K562 (cell line): ENCODE measurements at regions not wholly inside any gene's neighbourhood (a gene's known extent, or its start where the extent isn't known, plus 50 kb on each side); places are given as distances from the start of the nearest gene placed in this dataset.

Source experiments
- ATAC-seq: fragments of 200-7000 bp; cut with Tn5 transposase; 3 replicates; pipeline ENCODE4 v1.9.1; 2020; ENCODE audit warnings: moderate library complexity
- BruUV-seq: library from RNA; stranded (reverse); fragments of 400-500 nt; replicated peaks from 2 replicates; lab custom pipeline; 2021; lab: Mats Ljungman, UMichigan
- CTCF ChIA-PET: fragments of 300-600 bp; formaldehyde crosslinking; extraction: SDS; loops from one replicate; lab custom pipeline; 2021; ENCODE audit warnings: low intra/inter-chr PET ratio; lab: Yijun Ruan, JAX
- POLR2A ChIA-PET: fragments of 300-600, 350-650 bp; sonication (Branson Sonifier 250); formaldehyde crosslinking; extraction: SDS; loops from one replicate; lab custom pipeline; 2021; ENCODE audit warnings: antibody characterized with exemption, inconsistent platforms; lab: Yijun Ruan, JAX
- DNase-seq, 4 experiments: peaks; one replicate each; pipeline versions ENCODE4 v3.0.0 to v3.0.0-alpha.2; 2011 to 2018; ENCODE audit warnings: low spot score in 3 of 4, mixed read lengths in 3 of 4; ENCODE audit errors: extremely low read depth in 1 of 4
- FAIRE-seq: peaks from 2 replicates; lab custom pipeline; 2011; peaks lifted over from hg19 to GRCh38; lab: Jason Lieb, UNC
- H2AFZ ChIP-seq: 2 replicates; pipeline ENCODE4 v1.6.0; 2011; ENCODE audit warnings: low read depth, low read length, control low read depth, inconsistent platforms
- H3K27ac ChIP-seq: fragments of 200-600 bp; 3 replicates; pipeline ENCODE4 v1.8.0; 2011; ENCODE audit warnings: low read depth, mild to moderate bottlenecking, control low read depth, inconsistent platforms, low read length, moderate library complexity, mixed read lengths; ENCODE audit errors: extremely low read depth
- H3K27me3 ChIP-seq, 2 experiments: fragments of 300-600 bp in 1 of 2; 2 replicates in 1 of 2; 3 replicates in 1 of 2; pipeline versions ENCODE4 v1.6.0 to v1.8.0; 2011; ENCODE audit warnings: inconsistent platforms in 2 of 2, low read length in 2 of 2, mild to moderate bottlenecking in 1 of 2, mixed read lengths in 1 of 2, moderate library complexity in 1 of 2; ENCODE audit not compliant: control insufficient read depth in 2 of 2, insufficient read depth in 2 of 2
- H3K36me3 ChIP-seq: fragments of 300-600 bp; 3 replicates; pipeline ENCODE4 v1.8.0; 2011; ENCODE audit warnings: mild to moderate bottlenecking, low read length, inconsistent platforms; ENCODE audit not compliant: control insufficient read depth, insufficient read depth
- H3K4me1 ChIP-seq, 2 experiments: fragments of 200-600 bp in 1 of 2; replicated peaks in 1 of 2; 2 replicates in 1 of 2; 3 replicates in 1 of 2; pipeline versions ENCODE4 v1.5.1 to v1.8.0; 2011; ENCODE audit warnings: inconsistent platforms in 2 of 2, low read length in 2 of 2, mild to moderate bottlenecking in 1 of 2, mixed read lengths in 1 of 2, moderate library complexity in 1 of 2; ENCODE audit not compliant: control insufficient read depth in 2 of 2, insufficient read depth in 2 of 2
- H3K4me2 ChIP-seq: 2 replicates; pipeline ENCODE4 v1.6.1; 2011; ENCODE audit warnings: low read length, control low read depth, inconsistent platforms, mixed read lengths; ENCODE audit not compliant: insufficient read depth
- H3K4me3 ChIP-seq: fragments of 200-600 bp; sonication (generic), shearing (Covaris generic); 2 replicates; pipeline ENCODE4 v1.5.1; 2016; ENCODE audit warnings: control low read depth, inconsistent platforms
- H3K79me2 ChIP-seq: fragments of 200-600 bp; 3 replicates; pipeline ENCODE4 v1.8.0; 2011; ENCODE audit warnings: low read length, inconsistent platforms; ENCODE audit not compliant: control insufficient read depth, insufficient read depth
- H3K9ac ChIP-seq, 2 experiments: 2 replicates each; pipeline versions ENCODE4 v1.6.0 to v1.6.1; 2011; ENCODE audit warnings: low read depth in 2 of 2, low read length in 2 of 2, control low read depth in 1 of 2, inconsistent platforms in 1 of 2, mild to moderate bottlenecking in 1 of 2, mixed read lengths in 1 of 2; ENCODE audit not compliant: insufficient read depth in 1 of 2
- H3K9me1 ChIP-seq: one replicate; pipeline ENCODE4 v1.6.0; 2011; ENCODE audit warnings: inconsistent platforms, mild to moderate bottlenecking, low read length, moderate library complexity; ENCODE audit not compliant: control insufficient read depth, insufficient read depth
- H3K9me3 ChIP-seq: replicated peaks from 2 replicates; pipeline ENCODE4 v1.5.1; 2011; ENCODE audit warnings: low read depth, low read length, inconsistent platforms; ENCODE audit not compliant: control insufficient read depth, insufficient read depth
- H4K20me1 ChIP-seq: replicated peaks from 2 replicates; pipeline ENCODE4 v1.6.1; 2011; ENCODE audit warnings: low read length, inconsistent platforms, mixed read lengths; ENCODE audit not compliant: control insufficient read depth, insufficient read depth
- BRD4 ChIP-seq: fragments of 200-600 bp; sonication (generic); IDR thresholded peaks from 2 replicates; pipeline ENCODE4 v1.6.1; 2017; ENCODE audit warnings: inconsistent platforms
- GABPB1 ChIP-seq: sonication (generic); formaldehyde crosslinking; IDR thresholded peaks from 2 replicates; pipeline ENCODE4 v1.8.0; 2022; ENCODE audit warnings: mild to moderate bottlenecking, missing genetic modification reagents
- NFE2 ChIP-seq: IDR thresholded peaks from 2 replicates; pipeline ENCODE4 v1.6.1; 2014; ENCODE audit warnings: antibody characterized with exemption, low read depth
- POLR2A ChIP-seq: fragments of 450-650 bp; conservative IDR thresholded peaks from 2 replicates; pipeline ENCODE4 v1.6.1; 2016
- PPARD ChIP-seq: fragments of 250-450 bp; sonication (Bioruptor Pico); IDR thresholded peaks from 2 replicates; pipeline ENCODE4 v1.8.0; 2022; ENCODE audit warnings: inconsistent platforms, mild to moderate bottlenecking, moderate library complexity
- TAF1 ChIP-seq: IDR thresholded peaks from 2 replicates; pipeline ENCODE4 v1.6.1; 2011; ENCODE audit warnings: mild to moderate bottlenecking, low read length, moderate library complexity; ENCODE audit not compliant: insufficient read depth, control insufficient read depth, severe bottlenecking; ENCODE audit errors: extremely low read depth
- ZBTB11 ChIP-seq, 3 experiments: fragments of 200-800 bp in 1 of 3; fragments of 250-450 bp in 1 of 3; fragments of 450-650 bp in 1 of 3; sonication (Bioruptor Pico) in 1 of 3; sonication (Bioruptor generic) in 1 of 3; formaldehyde crosslinking in 1 of 3; IDR thresholded peaks; 2 replicates each; pipeline versions ENCODE4 v1.6.1 to v1.8.0; 2016 to 2022; ENCODE audit warnings: mild to moderate bottlenecking in 2 of 3, missing genetic modification characterization in 2 of 3, missing compliant biosample characterization in 1 of 3, moderate library complexity in 1 of 3
- ZNF395 ChIP-seq: fragments of 200-800 bp; sonication (Bioruptor generic); IDR thresholded peaks from 2 replicates; pipeline ENCODE4 v1.6.1; 2017; ENCODE audit warnings: missing genetic modification characterization, missing compliant biosample characterization
- WGBS: fragments of 100-300 bp; shearing (Covaris generic); methylation state at CpG from one replicate; pipeline ENCODE4 v1.1.6; 2016; ENCODE audit warnings: low coverage, mixed read lengths; ENCODE audit not compliant: insufficient coverage; ENCODE audit errors: missing lambda C conversion rate; 5-methylcytosine and 5-hydroxymethylcytosine counted together
- in situ Hi-C: fragments of 300-500 bp; cut with MboI; formaldehyde crosslinking; loops from 4 replicates; pipeline ENCODE4 v1.15.0; 2018; ENCODE audit warnings: inconsistent platforms, mixed read lengths
- intact Hi-C: fragments of 100-400 bp; cut with micrococcal nuclease; formaldehyde crosslinking; loops from 2 replicates; pipeline ENCODE4 v1.14.2; 2022
- TF ChIP-seq, protein P1 (sequence below): fragments of 450-650 bp; formaldehyde crosslinking; conservative IDR thresholded peaks from 2 replicates; pipeline ENCODE4 v1.4.0; 2022; ENCODE audit warnings: mild to moderate bottlenecking, missing genetic modification characterization

DNA sequence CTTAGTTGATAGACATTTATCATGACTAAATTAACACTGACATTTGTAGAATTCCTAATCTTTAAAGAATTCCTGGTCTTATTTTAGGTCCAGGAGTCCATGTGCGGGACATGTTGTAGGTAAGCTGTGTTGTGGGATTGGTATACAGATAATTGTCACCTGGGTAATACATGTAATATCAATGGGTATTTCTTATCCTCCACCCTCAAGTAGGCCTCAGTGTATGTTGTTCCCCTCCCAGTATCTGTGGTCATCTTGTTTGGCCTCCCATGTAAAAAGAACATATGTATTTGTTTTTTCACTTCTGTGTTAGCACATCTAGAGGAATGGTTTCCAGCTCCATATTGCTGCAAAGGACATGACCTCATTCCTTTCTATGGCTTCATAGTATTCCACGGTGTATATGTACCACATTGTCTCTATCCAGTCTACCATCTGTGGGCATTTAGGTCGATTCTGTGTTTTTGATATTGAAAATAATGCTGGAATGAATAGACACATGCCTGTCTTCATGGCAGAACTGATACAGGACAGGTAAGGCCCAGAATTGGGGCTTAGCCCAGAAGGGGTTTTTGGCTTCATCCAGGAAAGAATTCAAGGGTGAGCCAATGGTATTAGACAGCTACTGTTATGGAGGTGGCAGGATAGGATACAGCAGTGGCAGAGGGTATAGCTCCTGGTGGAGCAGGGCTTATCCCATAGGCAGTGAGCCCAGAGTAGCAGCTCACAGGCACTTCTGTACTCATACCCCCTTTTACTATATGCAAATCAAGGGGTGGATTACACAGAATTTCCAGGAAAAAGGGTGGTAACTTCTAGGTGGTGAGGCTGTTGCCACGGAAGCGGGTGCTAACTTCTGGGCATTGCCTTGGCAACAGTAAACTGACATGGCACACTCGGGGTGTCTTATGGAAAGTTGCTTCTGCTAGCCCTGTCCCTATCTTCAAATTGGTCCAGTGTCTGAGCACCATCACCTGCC lies 66.1 kb upstream of the WDR1 start:
- peak overlapping the region; percentile 100 for H3K27ac ChIP-seq
- 16% methylated on average over 6 of the region's 6 CpGs for WGBS
- peak in 2 of 4 experiments; percentile 61 to 74 for DNase-seq
- peaks cover 3% of the 10 kb centered on the region for H3K9me3 ChIP-seq
- BruUV-seq = no TSS peak
- H3K36me3 ChIP-seq = peaks cover 13% of the 10 kb centered on the region
- no peaks in the 10 kb centered on the region for H4K20me1 ChIP-seq
- in situ Hi-C loops = no loop called here
- 0 out of 2 replicates have a peak overlapping the region, but pooled peaks have one; percentile 44 for H3K4me3 ChIP-seq
- CTCF ChIA-PET = no interaction called here
- no peaks in the 10 kb centered on the region for H3K27me3 ChIP-seq
- peaks cover 33 to 96% of the 10 kb centered on the region in 2 experiments for H3K4me1 ChIP-seq
- peak overlapping the region; percentile 56 to 91; a peak in 3 of 4 replicates for H3K9ac ChIP-seq
- ATAC-seq = peak; percentile 1; the same call in 1 of the 3 replicates
- H3K9me1 ChIP-seq = no peaks in the 10 kb centered on the region
- POLR2A ChIA-PET = interaction anchor here (0.6 to 4.7 kb wide), 7 partner anchors 11 to 163 kb away, joined by 3 to 41 read pairs (median 4); partner anchors contain the start of gene WDR1
- intact Hi-C loops = loop anchor here (5.0 kb wide), 1 partner anchor 145 kb away; no protein-coding TSS in a partner anchor
- peaks cover 49% of the 10 kb centered on the region for H3K79me2 ChIP-seq
- peak overlapping the region; percentile 45; the same call in 1 of the 2 replicates for H2AFZ ChIP-seq
- peak overlapping the region; percentile 95 for H3K4me2 ChIP-seq
- FAIRE-seq = no peak
- TF ChIP-seq GABPB1 (CRISPR knock-in tag) = no peak
- TF ChIP-seq ZNF395 = peak; percentile 11; the same call in 1 of the 2 replicates
- no peak for TF ChIP-seq PPARD
- TF ChIP-seq BRD4 = peak; percentile 16; the same call in 1 of the 2 replicates
- TF ChIP-seq, protein P1, sequence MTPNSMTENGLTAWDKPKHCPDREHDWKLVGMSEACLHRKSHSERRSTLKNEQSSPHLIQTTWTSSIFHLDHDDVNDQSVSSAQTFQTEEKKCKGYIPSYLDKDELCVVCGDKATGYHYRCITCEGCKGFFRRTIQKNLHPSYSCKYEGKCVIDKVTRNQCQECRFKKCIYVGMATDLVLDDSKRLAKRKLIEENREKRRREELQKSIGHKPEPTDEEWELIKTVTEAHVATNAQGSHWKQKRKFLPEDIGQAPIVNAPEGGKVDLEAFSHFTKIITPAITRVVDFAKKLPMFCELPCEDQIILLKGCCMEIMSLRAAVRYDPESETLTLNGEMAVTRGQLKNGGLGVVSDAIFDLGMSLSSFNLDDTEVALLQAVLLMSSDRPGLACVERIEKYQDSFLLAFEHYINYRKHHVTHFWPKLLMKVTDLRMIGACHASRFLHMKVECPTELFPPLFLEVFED = no peak
- TF ChIP-seq POLR2A = peak; percentile 61
- TF ChIP-seq TAF1 = no peak
- no peak for TF ChIP-seq NFE2
- TF ChIP-seq ZBTB11 (CRISPR knock-in tag; IDR thresholded peaks at IDR 0.05) = 0 out of 6 replicates have a peak, but pooled peaks of 1 of the 3 experiments have one; percentile 9
